ENCODE measurements at regions not wholly inside any gene's neighbourhood (a gene's known extent, or its start where the extent isn't known, plus 50 kb on each side); places are given as distances from the start of the nearest gene placed in this dataset.

GRCh38 chr12:34371050-34371449 lies 348.8 kb downstream of the ALG10 start:
- Histone ChIP-seq H3K27ac (ENCODE audit: low read depth, low read length) (no peak overlapping the region), H3K36me3 (ENCODE audit: insufficient read depth, low read length) (no peaks in the 10 kb centered on the region), H4K20me1 (ENCODE audit: insufficient read depth, low read length) (no peaks in the 10 kb centered on the region), H2AFZ (ENCODE audit: low read length) (no peak overlapping the region), H3K79me2 (ENCODE audit: insufficient read depth, low read length) (no peaks in the 10 kb centered on the region), H3K9me3 (ENCODE audit: low read depth, low read length) (no peaks in the 10 kb centered on the region), H3K4me1 (ENCODE audit: insufficient read depth, low read length) (no peaks in the 10 kb centered on the region), H3K27me3 (ENCODE audit: insufficient read depth, low read length) (no peaks in the 10 kb centered on the region), H3K4me2 (ENCODE audit: insufficient read depth, low read length) (no peak overlapping the region), H3K4me3 (ENCODE audit: insufficient read depth, low read length) (no peak overlapping the region)
- no peak for DNase-seq (ENCODE audit: insufficient read length, low spot score, missing footprints)
- TF ChIP-seq, protein P1, sequence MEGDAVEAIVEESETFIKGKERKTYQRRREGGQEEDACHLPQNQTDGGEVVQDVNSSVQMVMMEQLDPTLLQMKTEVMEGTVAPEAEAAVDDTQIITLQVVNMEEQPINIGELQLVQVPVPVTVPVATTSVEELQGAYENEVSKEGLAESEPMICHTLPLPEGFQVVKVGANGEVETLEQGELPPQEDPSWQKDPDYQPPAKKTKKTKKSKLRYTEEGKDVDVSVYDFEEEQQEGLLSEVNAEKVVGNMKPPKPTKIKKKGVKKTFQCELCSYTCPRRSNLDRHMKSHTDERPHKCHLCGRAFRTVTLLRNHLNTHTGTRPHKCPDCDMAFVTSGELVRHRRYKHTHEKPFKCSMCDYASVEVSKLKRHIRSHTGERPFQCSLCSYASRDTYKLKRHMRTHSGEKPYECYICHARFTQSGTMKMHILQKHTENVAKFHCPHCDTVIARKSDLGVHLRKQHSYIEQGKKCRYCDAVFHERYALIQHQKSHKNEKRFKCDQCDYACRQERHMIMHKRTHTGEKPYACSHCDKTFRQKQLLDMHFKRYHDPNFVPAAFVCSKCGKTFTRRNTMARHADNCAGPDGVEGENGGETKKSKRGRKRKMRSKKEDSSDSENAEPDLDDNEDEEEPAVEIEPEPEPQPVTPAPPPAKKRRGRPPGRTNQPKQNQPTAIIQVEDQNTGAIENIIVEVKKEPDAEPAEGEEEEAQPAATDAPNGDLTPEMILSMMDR (IDR thresholded peaks at IDR 0.05; ENCODE audit: extremely low read depth, low read depth, low read length), result no peak

DNA sequence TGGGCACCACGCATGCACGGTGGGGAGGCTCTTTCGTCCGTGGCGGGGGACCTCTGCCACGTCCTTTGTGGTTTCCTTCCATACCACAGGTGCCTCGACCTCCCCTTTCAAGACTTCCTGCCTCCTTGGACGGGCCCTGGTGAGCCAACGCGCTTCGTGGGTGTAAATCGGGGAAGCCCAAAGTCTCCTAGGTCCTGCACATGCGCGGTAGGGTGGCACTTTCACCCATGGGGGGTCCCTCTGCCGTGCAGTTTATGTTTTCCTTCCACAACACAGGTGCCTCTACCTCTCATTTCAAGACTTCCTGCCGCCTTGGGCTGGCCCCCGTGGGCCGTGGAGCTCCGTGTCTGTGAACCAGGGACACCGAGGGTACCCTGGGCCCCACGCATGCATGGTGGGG lies 349.7 kb downstream of the ALG10 start:
- no peaks in the 10 kb centered on the region for H4K20me1 ChIP-seq (ENCODE audit: insufficient read depth, low read length)
- TF ChIP-seq, protein P1 (IDR thresholded peaks at IDR 0.05; ENCODE audit: extremely low read depth, low read depth, low read length), result no peak
- no peaks in the 10 kb centered on the region for H3K36me3 ChIP-seq (ENCODE audit: insufficient read depth, low read length)
- H3K9me3 ChIP-seq (ENCODE audit: low read depth, low read length), result no peaks in the 10 kb centered on the region
- no peaks in the 10 kb centered on the region for H3K27me3 ChIP-seq (ENCODE audit: insufficient read depth, low read length)
- H3K79me2 ChIP-seq (ENCODE audit: insufficient read depth, low read length), result no peaks in the 10 kb centered on the region
- no peak overlapping the region for H2AFZ ChIP-seq (ENCODE audit: low read length)
- H3K4me2 ChIP-seq (ENCODE audit: insufficient read depth, low read length), result no peak overlapping the region
- H3K4me1 ChIP-seq (ENCODE audit: insufficient read depth, low read length), result no peaks in the 10 kb centered on the region
- H3K27ac ChIP-seq (ENCODE audit: low read depth, low read length), result no peak overlapping the region
- H3K4me3 ChIP-seq (ENCODE audit: insufficient read depth, low read length), result no peak overlapping the region
- DNase-seq (ENCODE audit: insufficient read length, low spot score, missing footprints), result no peak

- Histone ChIP-seq H3K79me2 (ENCODE audit: insufficient read depth, low read length) (no peaks in the 10 kb centered on the region), H3K4me2 (ENCODE audit: insufficient read depth, low read length) (no peak overlapping the region), H3K27ac (ENCODE audit: low read depth, low read length) (no peak overlapping the region), H3K4me1 (ENCODE audit: insufficient read depth, low read length) (no peaks in the 10 kb centered on the region), H2AFZ (ENCODE audit: low read length) (no peak overlapping the region), H3K9me3 (ENCODE audit: low read depth, low read length) (no peaks in the 10 kb centered on the region), H3K36me3 (ENCODE audit: insufficient read depth, low read length) (no peaks in the 10 kb centered on the region), H3K27me3 (ENCODE audit: insufficient read depth, low read length) (no peaks in the 10 kb centered on the region), H4K20me1 (ENCODE audit: insufficient read depth, low read length) (no peaks in the 10 kb centered on the region), H3K4me3 (ENCODE audit: insufficient read depth, low read length) (no peak overlapping the region)
- TF ChIP-seq, protein P1 (IDR thresholded peaks at IDR 0.05; ENCODE audit: extremely low read depth, low read depth, low read length), result no peak
- no peak for DNase-seq (ENCODE audit: insufficient read length, low spot score, missing footprints)
Measured at GRCh38 chr12:34373926-34374325, 351.6 kb downstream of the ALG10 start.

GRCh38 chr12:34376133-34376799 lies 354.0 kb downstream of the ALG10 start:
- TF ChIP-seq, protein P1 (IDR thresholded peaks at IDR 0.05; ENCODE audit: extremely low read depth, low read depth, low read length), result no peak
- Histone ChIP-seq H3K4me1 (ENCODE audit: insufficient read depth, low read length) (no peaks in the 10 kb centered on the region), H3K4me3 (ENCODE audit: insufficient read depth, low read length) (no peak overlapping the region), H3K27me3 (ENCODE audit: insufficient read depth, low read length) (no peaks in the 10 kb centered on the region), H3K27ac (ENCODE audit: low read depth, low read length) (no peak overlapping the region), H3K9me3 (ENCODE audit: low read depth, low read length) (no peaks in the 10 kb centered on the region), H4K20me1 (ENCODE audit: insufficient read depth, low read length) (no peaks in the 10 kb centered on the region), H2AFZ (ENCODE audit: low read length) (no peak overlapping the region), H3K36me3 (ENCODE audit: insufficient read depth, low read length) (no peaks in the 10 kb centered on the region), H3K4me2 (ENCODE audit: insufficient read depth, low read length) (no peak overlapping the region), H3K79me2 (ENCODE audit: insufficient read depth, low read length) (no peaks in the 10 kb centered on the region)
- DNase-seq (ENCODE audit: insufficient read length, low spot score, missing footprints), result no peak
